Fibroblast of upper back skin (primary cell): ENCODE measurements at regions not wholly inside any gene's neighbourhood (a gene's known extent, or its start where the extent isn't known, plus 50 kb on each side); places are given as distances from the start of the nearest gene placed in this dataset.

ENCODE experiments used
- DNase-seq: peaks from one replicate; pipeline ENCODE4 v3.0.0-alpha.2; 2013

- DNase-seq, result peak; percentile 99
Measured at GRCh38 chr9:16344343-16344742, 526.1 kb downstream of the BNC2 start.

GRCh38 chr9:16345902-16346301 is 524.6 kb downstream of the BNC2 start:
- no peak for DNase-seq

- peak; percentile 33 for DNase-seq
Measured at GRCh38 chr9:16347886-16348285, 522.6 kb downstream of the BNC2 start.

GRCh38 chr9:16348531-16348930 is 521.9 kb downstream of the BNC2 start:
- DNase-seq, result no peak

GRCh38 chr9:16352251-16352650 is 518.2 kb downstream of the BNC2 start:
- no peak for DNase-seq

GRCh38 chr9:16352791-16353401 is 517.6 kb downstream of the BNC2 start:
- no peak for DNase-seq

- no peak for DNase-seq
Measured at GRCh38 chr9:16356196-16356765, 514.2 kb downstream of the BNC2 start.

- no peak for DNase-seq
Measured at GRCh38 chr9:16357828-16358227, 512.6 kb downstream of the BNC2 start.

GRCh38 chr9:16358751-16359150 is 511.7 kb downstream of the BNC2 start:
- DNase-seq, result no peak
